HG03565 (cell line): ENCODE measurements at regions not wholly inside any gene's neighbourhood (a gene's known extent, or its start where the extent isn't known, plus 50 kb on each side); places are given as distances from the start of the nearest gene placed in this dataset.
"Not testable (repeated sequence)": the region's sequence is repeated elsewhere in the genome, so short reads cannot be mapped to it uniquely, and the experiment has no call there.

Experiments used
- ATAC-seq: cut with Tn5 transposase; IDR thresholded peaks from one replicate; pipeline ENCODE4 v1.9.1; 2021; ENCODE audit warnings: mild to moderate bottlenecking, moderate library complexity; ENCODE audit not compliant: unreplicated experiment

DNA sequence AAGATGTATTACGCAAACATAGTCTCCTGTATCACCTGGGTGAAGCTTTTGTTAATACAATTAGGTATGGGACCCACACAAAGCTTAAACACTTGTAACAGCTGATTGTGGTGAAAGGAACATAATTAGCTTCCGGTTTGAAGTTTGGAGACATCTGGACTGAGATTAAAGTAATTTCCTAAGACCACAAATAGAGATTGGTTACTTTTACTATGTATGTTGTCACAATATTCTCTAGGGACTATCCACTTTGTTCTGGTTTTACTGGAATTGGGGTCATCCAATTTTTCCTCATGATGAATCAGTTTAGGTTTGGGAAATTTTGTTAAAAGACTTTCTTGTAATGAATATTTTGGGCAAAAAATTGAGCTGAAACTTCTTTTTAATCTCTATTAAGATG is 71.8 kb upstream of the SAMSN1 start:
- no peak for ATAC-seq

DNA sequence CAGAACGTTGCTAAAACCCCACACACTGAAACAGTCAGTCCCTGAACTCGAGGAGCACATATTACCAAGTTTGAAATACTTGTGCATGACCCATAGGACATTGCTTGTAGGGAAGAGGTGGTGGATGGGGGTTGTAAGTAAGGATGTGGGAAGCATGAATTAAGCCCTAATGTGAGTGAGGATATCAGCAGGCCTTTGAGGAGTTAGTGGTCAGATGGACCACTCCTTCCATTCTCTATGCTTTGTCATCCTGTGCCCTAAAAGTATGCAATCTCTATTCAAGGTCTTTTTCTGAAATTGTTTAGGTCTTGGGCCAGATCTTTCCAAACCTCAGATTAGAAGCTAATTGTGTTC is 70.9 kb upstream of the SAMSN1 start:
- ATAC-seq: no peak

DNA sequence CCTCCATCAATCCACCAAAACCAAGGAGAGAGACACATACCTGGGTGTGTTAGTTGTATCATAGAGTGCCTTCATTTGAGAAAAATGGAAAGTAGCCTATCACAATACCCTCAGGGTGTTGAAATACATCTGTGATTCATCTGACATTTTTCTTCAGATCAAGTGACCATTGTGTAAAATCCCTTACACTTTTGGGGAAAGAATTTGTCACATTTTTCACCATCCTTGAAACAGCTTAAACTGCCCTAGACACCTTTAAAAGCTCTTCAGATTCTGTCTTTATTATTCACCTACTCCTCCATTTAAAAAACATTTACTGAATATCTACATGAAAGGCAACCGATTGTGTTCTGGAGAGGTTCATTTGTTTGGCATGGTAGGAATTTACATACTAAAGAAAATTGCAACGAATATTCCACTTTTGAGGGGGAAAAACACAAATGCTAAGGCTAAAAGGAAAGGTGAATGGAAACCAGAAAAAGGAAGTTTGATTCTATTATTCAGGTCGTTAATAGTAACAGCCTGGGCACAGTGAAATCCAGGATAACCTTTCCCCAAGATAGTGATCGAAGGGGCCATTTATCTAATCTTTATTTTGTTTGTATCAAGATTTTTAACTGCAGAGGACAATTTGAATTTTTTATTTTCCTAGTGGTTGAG is 70.4 kb upstream of the SAMSN1 start:
- no peak for ATAC-seq

DNA sequence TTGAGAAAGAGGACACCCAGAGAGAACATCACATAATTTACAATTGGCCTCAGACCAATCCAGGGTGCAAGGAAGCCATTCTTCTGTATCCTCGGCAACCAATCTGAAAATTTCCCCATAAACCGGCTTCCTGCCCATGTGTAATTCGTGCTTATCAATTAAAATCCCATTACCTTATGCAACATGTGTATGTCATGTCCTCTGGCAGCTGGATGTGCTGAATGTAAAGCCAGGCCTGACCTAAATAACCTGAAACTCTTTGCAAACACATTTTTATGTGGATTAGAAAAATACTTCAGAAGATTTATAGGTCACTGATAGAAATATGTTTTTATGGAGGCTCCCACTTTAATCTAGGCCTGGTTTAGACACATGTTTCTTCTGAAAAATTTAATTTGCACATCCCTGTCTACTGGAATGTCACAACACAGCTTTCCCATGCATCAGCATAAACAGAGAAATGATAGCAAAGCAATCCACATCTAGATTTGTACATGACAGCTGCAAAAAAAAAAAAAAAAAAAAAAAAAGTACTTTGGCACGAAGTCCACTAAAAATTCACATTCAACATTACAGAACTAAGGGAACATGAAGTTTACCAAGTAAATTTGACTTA is 69.4 kb upstream of the SAMSN1 start:
- ATAC-seq: no peak

DNA sequence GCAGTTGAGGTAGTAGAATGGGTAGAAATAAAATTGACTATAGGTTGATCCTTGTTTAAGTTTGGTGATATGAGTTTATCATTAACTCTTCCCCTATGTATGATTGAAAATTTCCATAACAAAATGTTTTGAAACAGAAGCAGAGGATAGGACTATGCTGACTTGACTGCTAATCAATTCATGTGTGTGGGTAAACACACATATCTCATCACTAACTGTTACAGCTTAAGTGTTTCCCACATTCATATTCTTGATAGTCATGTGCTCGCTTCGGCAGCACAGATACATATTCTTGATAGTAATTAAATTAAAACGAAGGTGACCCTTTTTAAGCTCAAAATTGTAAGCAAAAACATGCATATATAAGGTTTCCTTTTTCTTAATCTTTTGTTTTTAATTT is 68.2 kb upstream of the SAMSN1 start:
- ATAC-seq: no peak

DNA sequence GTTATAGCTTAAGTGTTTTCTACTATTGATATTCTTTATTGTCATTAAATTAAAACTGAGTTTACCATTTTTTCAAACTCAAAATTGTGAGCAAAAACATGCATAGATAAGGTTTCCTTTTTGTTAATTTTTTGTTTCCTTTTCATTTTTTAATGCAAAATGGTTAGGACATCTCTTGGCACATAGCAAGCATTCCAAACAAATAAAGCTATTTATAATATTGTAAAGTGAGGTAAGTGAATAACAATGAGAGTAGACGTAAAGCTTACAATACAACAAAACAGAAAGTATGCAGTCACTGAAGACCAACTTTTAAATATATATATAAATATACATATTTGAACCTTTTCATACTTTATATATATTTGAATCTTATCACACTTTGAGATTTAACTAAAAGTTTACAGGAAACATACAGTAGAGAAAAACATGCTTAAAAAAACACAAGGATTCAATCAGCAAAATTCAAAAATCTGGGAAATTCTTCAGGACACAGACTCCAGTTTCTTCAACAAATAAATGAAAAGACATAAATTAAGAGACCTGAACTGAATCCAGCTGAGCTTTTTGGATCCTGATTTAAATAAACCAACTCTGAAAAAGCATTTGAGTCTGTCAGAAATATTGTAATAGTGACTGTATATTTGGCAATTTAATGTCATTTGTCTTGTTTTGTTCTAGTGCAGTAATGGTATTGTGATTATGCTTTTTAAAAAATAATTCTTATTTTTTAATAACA is 67.5 kb upstream of the SAMSN1 start:
- no peak for ATAC-seq

DNA sequence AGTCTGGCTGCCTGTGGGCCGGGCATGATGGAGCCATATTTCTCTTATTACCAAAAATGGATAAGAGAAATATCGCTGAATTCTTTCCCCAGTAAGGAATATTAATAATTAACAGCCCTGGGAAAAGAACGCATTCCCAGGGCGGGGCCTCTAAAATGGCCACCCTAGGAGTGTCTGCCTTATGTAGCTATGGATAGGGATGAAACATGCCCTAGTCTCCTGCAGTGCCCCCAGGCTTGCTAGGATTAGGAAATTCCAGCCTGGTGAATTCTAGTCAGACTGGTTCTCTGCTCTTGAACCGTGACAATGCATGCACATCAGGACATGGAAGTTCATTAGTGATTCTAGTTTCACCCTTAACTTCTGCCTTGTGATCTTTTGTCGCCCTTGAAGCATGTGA is 64.0 kb upstream of the SAMSN1 start:
- not testable (repeated sequence) for ATAC-seq

DNA sequence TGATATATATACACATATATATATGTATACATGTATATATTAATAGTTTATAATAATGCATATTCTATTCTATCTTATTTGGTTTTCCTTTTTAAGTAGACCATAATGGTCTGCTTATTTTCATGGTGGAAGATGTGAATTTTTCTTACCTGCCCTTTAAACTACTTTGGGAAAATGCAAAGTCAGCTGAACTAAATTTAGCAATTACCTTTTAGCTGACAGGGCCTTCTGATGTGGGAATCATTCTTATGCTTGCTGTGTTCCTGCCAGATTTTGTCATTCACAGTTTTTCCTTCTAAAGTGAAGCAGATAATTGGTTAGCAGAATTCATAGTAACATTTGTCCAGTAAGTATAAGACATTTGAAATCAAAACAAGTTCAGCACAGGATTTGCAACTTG is 63.2 kb upstream of the SAMSN1 start:
- ATAC-seq: no peak

DNA sequence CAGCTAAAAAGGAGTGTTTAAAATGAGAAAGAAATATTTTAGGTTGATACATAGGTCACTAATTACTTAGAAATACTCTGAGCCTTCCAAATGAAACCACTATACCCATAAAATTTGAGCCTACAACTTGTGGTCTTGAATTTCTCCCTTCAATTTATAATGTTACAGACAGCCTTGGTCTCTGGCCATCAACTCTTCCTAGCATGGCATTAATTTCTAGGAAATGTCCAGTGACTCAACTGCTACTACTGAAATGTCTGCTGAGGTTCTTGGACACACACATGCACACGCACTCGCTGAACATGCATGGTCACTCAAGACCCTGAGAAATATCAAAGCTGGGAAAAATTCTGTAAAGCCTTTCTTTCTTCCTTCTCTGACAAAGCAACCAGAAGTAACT is 61.1 kb upstream of the SAMSN1 start:
- ATAC-seq: no peak

DNA sequence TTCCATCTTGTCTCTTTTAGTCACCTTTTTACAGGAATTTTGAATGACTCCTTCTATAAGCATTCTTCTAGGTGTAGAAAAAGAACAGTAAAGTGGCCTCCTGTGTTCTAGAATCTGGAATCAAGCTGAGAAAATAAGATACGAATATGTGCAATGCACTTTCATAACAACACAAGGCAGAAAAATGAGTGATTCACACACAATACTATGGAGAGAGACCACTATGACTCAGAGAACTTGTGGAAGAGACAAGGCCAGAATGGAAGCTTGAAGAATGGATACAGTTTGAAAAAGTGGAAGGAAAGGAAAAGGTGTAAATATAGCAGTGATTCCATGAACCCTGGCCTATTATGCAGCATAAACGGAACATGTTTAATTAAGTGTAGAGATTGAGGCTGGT is 57.1 kb upstream of the SAMSN1 start:
- ATAC-seq: no peak

DNA sequence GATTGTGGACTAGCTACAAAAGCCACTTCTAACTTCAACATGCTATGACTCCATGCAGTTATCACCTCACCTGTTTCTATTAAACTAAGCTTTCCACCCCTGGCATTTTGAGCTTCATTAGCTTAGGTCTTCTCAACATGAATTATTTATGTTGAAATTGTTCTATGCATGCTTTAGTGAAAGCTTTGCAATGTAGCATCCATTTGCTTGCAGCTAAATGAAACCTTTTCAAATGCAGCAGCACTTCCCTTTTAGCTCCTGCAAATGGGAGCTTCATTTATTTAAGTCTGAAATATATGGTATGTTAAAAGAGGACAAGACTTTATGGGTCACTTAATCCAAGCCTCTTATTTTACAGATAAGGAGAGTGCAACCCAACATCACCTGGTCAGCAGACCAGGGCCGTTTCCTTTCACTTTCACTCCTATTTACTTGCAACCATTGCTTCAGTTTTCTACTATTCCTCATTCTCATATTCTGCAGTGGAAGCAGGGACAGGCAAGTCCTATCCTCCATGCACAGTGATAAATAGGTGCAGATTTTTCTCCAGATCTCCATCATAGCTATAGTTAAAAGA is 56.4 kb upstream of the SAMSN1 start:
- ATAC-seq: no peak

DNA sequence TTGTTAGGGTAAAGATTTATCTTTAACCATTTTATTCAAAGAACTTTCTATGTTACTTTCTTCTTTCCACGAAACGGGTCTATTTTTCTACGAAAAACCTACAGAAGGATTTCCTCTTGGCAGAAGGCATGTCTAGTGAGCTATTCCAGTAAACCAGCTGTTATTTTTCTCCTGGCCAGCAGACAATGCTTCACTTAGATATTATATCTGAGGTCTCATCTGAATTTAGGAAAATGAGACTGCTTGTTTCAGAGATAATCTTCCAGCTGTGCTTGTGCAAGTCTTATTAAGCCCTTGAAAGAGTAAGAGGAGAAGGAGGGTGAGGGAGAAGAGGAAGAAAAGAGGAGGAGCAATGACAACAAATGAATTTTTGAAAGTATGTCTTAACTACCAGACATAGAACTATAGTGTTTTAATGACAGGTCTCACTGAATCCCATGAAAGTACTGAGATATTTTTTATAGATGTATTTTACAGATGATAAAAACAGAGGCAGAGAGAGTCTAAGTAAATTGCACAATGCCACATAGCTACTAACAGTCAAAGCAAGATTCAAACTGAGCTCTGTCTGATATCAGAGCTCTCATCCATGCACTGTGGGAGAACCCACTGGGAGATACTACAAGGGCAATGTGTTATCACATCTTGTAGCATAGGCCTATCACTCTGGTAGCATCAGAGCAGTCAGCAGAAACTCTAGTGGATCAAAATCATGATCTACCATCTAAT is 54.6 kb upstream of the SAMSN1 start:
- ATAC-seq: no peak

DNA sequence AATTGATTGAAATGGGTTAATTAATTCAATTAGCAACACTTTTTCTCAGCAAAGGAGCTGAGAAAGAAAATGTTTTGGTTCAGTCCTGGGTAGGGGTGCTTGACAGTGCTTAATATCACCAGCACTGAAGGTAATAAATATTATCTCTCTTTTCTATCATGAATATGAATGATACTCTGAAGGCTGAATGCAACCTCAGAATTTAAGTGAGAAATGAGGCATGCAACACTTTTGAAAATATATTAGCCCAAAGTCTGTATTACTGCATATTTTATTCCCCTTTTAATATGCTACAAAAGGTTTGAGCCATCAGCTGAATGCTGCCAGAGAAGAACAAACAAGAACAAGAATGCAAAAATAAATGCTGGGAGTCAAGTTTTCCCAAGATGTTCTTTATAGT is 52.0 kb upstream of the SAMSN1 start:
- no peak for ATAC-seq
